ENCODE measurements at regions not wholly inside any gene's neighbourhood (a gene's known extent, or its start where the extent isn't known, plus 50 kb on each side); places are given as distances from the start of the nearest gene placed in this dataset.
"Not testable (repeated sequence)": the region's sequence is repeated elsewhere in the genome, so short reads cannot be mapped to it uniquely, and the experiment has no call there.

DNA sequence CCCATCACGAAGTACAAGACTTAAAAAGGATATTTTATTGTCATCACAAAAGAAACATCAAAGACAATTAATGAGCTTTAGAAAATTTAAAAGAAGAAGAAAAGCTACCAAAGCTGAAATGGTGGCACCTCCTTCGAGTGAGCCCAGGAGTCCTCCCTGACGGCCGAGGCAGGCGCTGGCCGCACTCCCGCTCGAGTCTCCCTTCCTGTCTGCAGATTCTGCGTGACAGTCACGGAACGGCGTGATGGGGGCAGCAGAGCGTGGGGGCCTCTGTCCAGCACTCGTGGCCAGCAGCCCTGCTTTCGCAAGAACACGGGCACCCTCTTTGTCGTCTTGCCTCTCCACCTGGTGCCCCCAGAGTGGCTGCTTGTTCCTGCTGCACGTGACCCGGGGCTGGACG, 209.9 kb downstream of the TMEM121 start:
- not testable (repeated sequence) for H3K9ac ChIP-seq (ENCODE audit: low read length); H3K4me3 ChIP-seq (ENCODE audit: low read length); H3K36me3 ChIP-seq (ENCODE audit: control insufficient read depth, low read depth, low read length); H3K27ac ChIP-seq (ENCODE audit: low read length); H3K27me3 ChIP-seq (ENCODE audit: control insufficient read depth, insufficient read depth, low read length); H3K4me1 ChIP-seq (ENCODE audit: control insufficient read depth, low read depth, low read length)
- peaks cover 24% of the 10 kb centered on the region for H3K9me3 ChIP-seq (ENCODE audit: control insufficient read depth, low read depth, low read length)

DNA sequence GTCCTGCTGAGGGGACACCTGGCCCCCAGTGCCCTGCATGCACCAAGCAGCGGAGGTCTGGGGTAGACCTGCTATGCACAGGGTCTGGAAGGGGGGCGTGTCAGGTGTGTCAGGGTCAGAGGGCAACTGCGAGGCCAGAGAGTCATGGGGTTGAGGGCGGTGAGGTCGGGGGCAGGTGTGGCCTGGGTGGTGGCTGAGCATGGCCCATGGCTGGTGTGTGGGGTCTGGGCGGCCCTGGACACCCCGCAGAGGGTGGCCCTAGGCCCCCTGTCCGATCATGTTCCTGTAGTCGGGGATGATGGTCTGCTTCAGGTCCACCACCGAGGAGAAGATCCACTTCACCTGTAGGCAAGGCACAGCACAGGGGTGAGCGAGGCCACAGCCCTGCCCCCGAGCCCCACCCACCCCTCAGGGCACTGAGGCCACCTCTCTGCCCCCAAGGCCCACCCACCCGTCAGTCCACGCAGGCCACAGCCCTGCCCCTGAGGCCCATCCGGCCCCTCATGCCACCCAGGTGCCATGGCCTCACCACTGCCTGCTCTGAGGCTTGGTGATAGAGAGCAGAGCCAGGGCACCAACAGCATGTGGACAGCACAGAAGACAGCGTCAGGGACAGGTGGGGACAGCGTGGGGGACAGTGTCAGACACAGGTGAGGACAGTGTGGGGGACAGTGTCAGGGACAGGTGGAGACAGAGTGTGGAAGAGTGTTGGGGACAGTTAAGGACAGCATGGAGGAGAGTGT, 211.3 kb downstream of the TMEM121 start:
- no peak overlapping the region for H3K27ac ChIP-seq (ENCODE audit: low read length)
- no peak overlapping the region for H3K9ac ChIP-seq (ENCODE audit: low read length)
- peaks cover 19% of the 10 kb centered on the region for H3K9me3 ChIP-seq (ENCODE audit: control insufficient read depth, low read depth, low read length)
- no peak overlapping the region for H3K4me3 ChIP-seq (ENCODE audit: low read length)
- H3K36me3 ChIP-seq (ENCODE audit: control insufficient read depth, low read depth, low read length): no peaks in the 10 kb centered on the region
- H3K4me1 ChIP-seq (ENCODE audit: control insufficient read depth, low read depth, low read length): no peaks in the 10 kb centered on the region
- H3K27me3 ChIP-seq (ENCODE audit: control insufficient read depth, insufficient read depth, low read length): no peaks in the 10 kb centered on the region

- Histone ChIP-seq H3K36me3 (ENCODE audit: control insufficient read depth, low read depth, low read length) (no peaks in the 10 kb centered on the region), H3K27ac (ENCODE audit: low read length) (no peak overlapping the region), H3K9me3 (ENCODE audit: control insufficient read depth, low read depth, low read length) (peaks cover 11% of the 10 kb centered on the region)
These were observed 212.3 kb downstream of the TMEM121 start for GRCh38 chr14:105738638-105739037.

GRCh38 chr14:105739331-105740102, 213.1 kb downstream of the TMEM121 start:
- Histone ChIP-seq H3K36me3 (ENCODE audit: control insufficient read depth, low read depth, low read length) (no peaks in the 10 kb centered on the region), H3K27ac (ENCODE audit: low read length) (no peak overlapping the region), H3K4me3 (ENCODE audit: low read length) (no peak overlapping the region), H3K4me1 (ENCODE audit: control insufficient read depth, low read depth, low read length) (no peaks in the 10 kb centered on the region), H3K9ac (ENCODE audit: low read length) (no peak overlapping the region), H3K9me3 (ENCODE audit: control insufficient read depth, low read depth, low read length) (peaks cover 8% of the 10 kb centered on the region), H3K27me3 (ENCODE audit: control insufficient read depth, insufficient read depth, low read length) (no peaks in the 10 kb centered on the region)

More at GRCh38 chr14:105738638-105739037, 212.3 kb downstream of the TMEM121 start:
- no peaks in the 10 kb centered on the region for H3K27me3 ChIP-seq (ENCODE audit: control insufficient read depth, insufficient read depth, low read length)
- H3K4me1 ChIP-seq (ENCODE audit: control insufficient read depth, low read depth, low read length): no peaks in the 10 kb centered on the region
- no peak overlapping the region for H3K4me3 ChIP-seq (ENCODE audit: low read length)
- H3K9ac ChIP-seq (ENCODE audit: low read length): no peak overlapping the region

DNA sequence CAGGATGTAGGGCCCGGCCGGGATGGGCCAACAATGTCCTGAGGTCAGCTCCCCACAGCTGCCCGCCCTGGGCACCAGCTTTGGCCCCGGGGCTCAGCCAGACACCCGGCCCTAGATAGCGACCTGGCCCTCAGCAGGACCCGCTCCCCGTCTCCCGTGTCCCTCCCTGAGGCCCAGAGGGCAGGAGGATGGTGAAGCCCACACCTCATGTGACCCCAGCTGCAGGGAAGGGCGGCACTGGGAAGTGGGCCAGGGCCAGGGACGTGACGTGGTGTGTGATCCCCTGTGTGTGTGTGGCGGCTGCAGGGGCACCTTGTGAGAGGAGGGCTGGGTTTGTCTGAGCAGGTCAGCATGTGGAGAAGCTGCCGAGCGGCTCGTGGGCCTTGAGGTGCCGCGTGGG, 213.9 kb downstream of the TMEM121 start:
- H3K4me1 ChIP-seq (ENCODE audit: control insufficient read depth, low read depth, low read length); H3K27me3 ChIP-seq (ENCODE audit: control insufficient read depth, insufficient read depth, low read length): not testable (repeated sequence)

GRCh38 chr14:105740961-105741360, 214.6 kb downstream of the TMEM121 start:
- H3K9me3 ChIP-seq (ENCODE audit: control insufficient read depth, low read depth, low read length): peaks cover 14% of the 10 kb centered on the region
- H3K9ac ChIP-seq (ENCODE audit: low read length); H3K27ac ChIP-seq (ENCODE audit: low read length); H3K4me3 ChIP-seq (ENCODE audit: low read length); H3K27me3 ChIP-seq (ENCODE audit: control insufficient read depth, insufficient read depth, low read length); H3K36me3 ChIP-seq (ENCODE audit: control insufficient read depth, low read depth, low read length); H3K4me1 ChIP-seq (ENCODE audit: control insufficient read depth, low read depth, low read length): not testable (repeated sequence)

More for the DNA sequence above, 213.9 kb downstream of the TMEM121 start:
- not testable (repeated sequence) for H3K9me3 ChIP-seq (ENCODE audit: control insufficient read depth, low read depth, low read length); H3K36me3 ChIP-seq (ENCODE audit: control insufficient read depth, low read depth, low read length); H3K27ac ChIP-seq (ENCODE audit: low read length); H3K4me3 ChIP-seq (ENCODE audit: low read length); H3K9ac ChIP-seq (ENCODE audit: low read length)

DNA sequence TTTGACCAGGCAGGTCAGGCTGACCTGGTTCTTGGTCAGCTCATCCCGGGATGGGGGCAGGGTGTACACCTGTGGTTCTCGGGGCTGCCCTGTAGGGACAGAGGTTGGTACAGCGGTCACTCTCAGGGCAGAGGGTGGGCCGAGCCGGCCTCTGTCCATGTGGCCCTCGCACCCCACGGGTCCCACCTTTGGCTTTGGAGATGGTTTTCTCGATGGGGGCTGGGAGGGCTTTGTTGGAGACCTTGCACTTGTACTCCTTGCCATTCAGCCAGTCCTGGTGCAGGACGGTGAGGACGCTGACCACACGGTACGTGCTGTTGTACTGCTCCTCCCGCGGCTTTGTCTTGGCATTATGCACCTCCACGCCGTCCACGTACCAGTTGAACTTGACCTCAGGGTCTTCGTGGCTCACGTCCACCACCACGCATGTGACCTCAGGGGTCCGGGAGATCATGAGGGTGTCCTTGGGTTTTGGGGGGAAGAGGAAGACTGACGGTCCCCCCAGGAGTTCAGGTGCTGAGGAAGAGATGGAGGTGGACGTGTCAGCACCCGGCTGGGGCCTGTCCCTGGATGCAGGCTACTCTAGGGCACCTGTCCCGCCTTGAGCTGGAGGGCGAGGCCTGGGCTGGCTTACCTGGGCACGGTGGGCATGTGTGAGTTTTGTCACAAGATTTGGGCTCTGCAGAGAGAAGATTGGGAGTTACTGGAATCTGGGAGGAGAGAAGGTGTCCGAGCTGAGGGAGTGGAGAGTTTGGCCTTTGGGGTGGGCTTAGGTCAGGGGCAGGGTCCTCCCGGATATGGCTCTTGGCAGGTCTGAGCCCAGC, 215.5 kb downstream of the TMEM121 start:
- not testable (repeated sequence) for H3K4me3 ChIP-seq (ENCODE audit: low read length); H3K9ac ChIP-seq (ENCODE audit: low read length); H3K36me3 ChIP-seq (ENCODE audit: control insufficient read depth, low read depth, low read length); H3K27me3 ChIP-seq (ENCODE audit: control insufficient read depth, insufficient read depth, low read length); H3K27ac ChIP-seq (ENCODE audit: low read length); H3K4me1 ChIP-seq (ENCODE audit: control insufficient read depth, low read depth, low read length)
- H3K9me3 ChIP-seq (ENCODE audit: control insufficient read depth, low read depth, low read length): peaks cover 14% of the 10 kb centered on the region

GRCh38 chr14:105742531-105742848, 216.1 kb downstream of the TMEM121 start:
- H3K4me3 ChIP-seq (ENCODE audit: low read length): no peak overlapping the region

GRCh38 chr14:105742904-105743701, 216.7 kb downstream of the TMEM121 start:
- H3K36me3 ChIP-seq (ENCODE audit: control insufficient read depth, low read depth, low read length); H3K9ac ChIP-seq (ENCODE audit: low read length); H3K27ac ChIP-seq (ENCODE audit: low read length); H3K4me3 ChIP-seq (ENCODE audit: low read length); H3K27me3 ChIP-seq (ENCODE audit: control insufficient read depth, insufficient read depth, low read length); H3K4me1 ChIP-seq (ENCODE audit: control insufficient read depth, low read depth, low read length): not testable (repeated sequence)
- H3K9me3 ChIP-seq (ENCODE audit: control insufficient read depth, low read depth, low read length): peaks cover 15% of the 10 kb centered on the region

More at GRCh38 chr14:105742531-105742848, 216.1 kb downstream of the TMEM121 start:
- Histone ChIP-seq H3K4me1 (ENCODE audit: control insufficient read depth, low read depth, low read length) (no peaks in the 10 kb centered on the region), H3K27me3 (ENCODE audit: control insufficient read depth, insufficient read depth, low read length) (no peaks in the 10 kb centered on the region), H3K36me3 (ENCODE audit: control insufficient read depth, low read depth, low read length) (no peaks in the 10 kb centered on the region), H3K9ac (ENCODE audit: low read length) (no peak overlapping the region), H3K9me3 (ENCODE audit: control insufficient read depth, low read depth, low read length) (peaks cover 15% of the 10 kb centered on the region), H3K27ac (ENCODE audit: low read length) (no peak overlapping the region)

GRCh38 chr14:105744213-105744787, 217.9 kb downstream of the TMEM121 start:
- H3K9me3 ChIP-seq (ENCODE audit: control insufficient read depth, low read depth, low read length): peaks cover 14% of the 10 kb centered on the region
- H3K9ac ChIP-seq (ENCODE audit: low read length); H3K27ac ChIP-seq (ENCODE audit: low read length); H3K36me3 ChIP-seq (ENCODE audit: control insufficient read depth, low read depth, low read length); H3K27me3 ChIP-seq (ENCODE audit: control insufficient read depth, insufficient read depth, low read length); H3K4me3 ChIP-seq (ENCODE audit: low read length); H3K4me1 ChIP-seq (ENCODE audit: control insufficient read depth, low read depth, low read length): not testable (repeated sequence)
